ENCODE measurements at regions not wholly inside any gene's neighbourhood (a gene's known extent, or its start where the extent isn't known, plus 50 kb on each side); places are given as distances from the start of the nearest gene placed in this dataset.

GRCh38 chr11:70743941-70744351 lies 345.6 kb downstream of the CTTN start:
- in situ Hi-C loops (cut with MboI), result no loop called here
- BruUV-seq (replicated peaks), result no TSS peak
- ATAC-seq, result no peak

More at GRCh38 chr11:70743941-70744351, 345.6 kb downstream of the CTTN start:
- no peak overlapping the region for H3K4me3 ChIP-seq
- 1% methylated on average over 9 of the region's 9 CpGs for whole genome bisulfite sequencing (ENCODE audit: insufficient coverage, low coverage, missing lambda C conversion rate)
- H3K4me2 ChIP-seq (ENCODE audit: insufficient read depth, low read length), result no peak overlapping the region
- no peaks in the 10 kb centered on the region for H3K79me2 ChIP-seq (ENCODE audit: control insufficient read depth, insufficient read depth, low read length)
- TF ChIP-seq CREB3 (tag; conservative IDR thresholded peaks at IDR 0.05; ENCODE audit: low read depth), result no peak
- TF ChIP-seq PREB (CRISPR knock-in tag; IDR thresholded peaks at IDR 0.05), result no peak
- no peak for TF ChIP-seq MLX (CRISPR knock-in tag; conservative IDR thresholded peaks at IDR 0.05)
- no peak for TF ChIP-seq ZNF644 (tag; IDR thresholded peaks at IDR 0.05; ENCODE audit: low read depth)
- no peak for TF ChIP-seq U2AF2 (optimal IDR thresholded peaks at IDR 0.05; ENCODE audit: low read depth, low read length)
- no peak for TF ChIP-seq HDAC6 (IDR thresholded peaks at IDR 0.05; ENCODE audit: low read depth, low read length)
- no peak for TF ChIP-seq CBFA2T3 (IDR thresholded peaks at IDR 0.05)
- no peak for TF ChIP-seq TRIM24 (IDR thresholded peaks at IDR 0.05)
- no peak for TF ChIP-seq GABPB2 (CRISPR knock-in tag; conservative IDR thresholded peaks at IDR 0.05)
- TF ChIP-seq ARID3B (CRISPR knock-in tag; IDR thresholded peaks at IDR 0.05; ENCODE audit: borderline replicate concordance), result no peak
- H3K9me1 ChIP-seq (ENCODE audit: control insufficient read depth, insufficient read depth, low read length), result no peaks in the 10 kb centered on the region
- peaks cover 11% of the 10 kb centered on the region; the same call in 1 of the 2 replicates for H4K20me1 ChIP-seq (replicated peaks; ENCODE audit: control insufficient read depth, insufficient read depth, low read length)
- no peak overlapping the region for H2AFZ ChIP-seq (ENCODE audit: low read depth, low read length)
- ChIA-PET CTCF (ENCODE audit: low intra/inter-chr PET ratio) (no interaction called here), POLR2A (interaction anchor here (0.6 to 1.2 kb wide), 2 partner anchors 15 to 628 kb away, joined by 3 to 5 read pairs; no protein-coding TSS in a partner anchor)
- H3K36me3 ChIP-seq (ENCODE audit: control insufficient read depth, insufficient read depth, low read length), result no peaks in the 10 kb centered on the region
- peaks cover 6 to 47% of the 10 kb centered on the region in 2 experiments for H3K27me3 ChIP-seq (ENCODE audit: control insufficient read depth in 2 of 2, insufficient read depth in 2 of 2, low read length in 2 of 2)
- no peaks in the 10 kb centered on the region for H3K9me3 ChIP-seq (replicated peaks; ENCODE audit: control insufficient read depth, insufficient read depth, low read depth, low read length)
- no peak for DNase-seq (ENCODE audit: extremely low read depth in 1 of 4, low spot score in 3 of 4)
- H3K4me1 ChIP-seq (replicated peaks in 1 of 2; ENCODE audit: control insufficient read depth in 2 of 2, insufficient read depth in 2 of 2, low read length in 2 of 2), result peaks cover 11 to 28% of the 10 kb centered on the region in 2 experiments; a peak in 4 of 5 replicates
- no peak overlapping the region for H3K27ac ChIP-seq (ENCODE audit: extremely low read depth, low read depth, low read length)
- no peak for FAIRE-seq
- intact Hi-C loops (cut with micrococcal nuclease), result no loop called here
- H3K9ac ChIP-seq (ENCODE audit: insufficient read depth in 1 of 2, low read depth in 2 of 2, low read length in 2 of 2), result no peak overlapping the region

Data from K562 (cell line).